ENCODE measurements at regions not wholly inside any gene's neighbourhood (a gene's known extent, or its start where the extent isn't known, plus 50 kb on each side); places are given as distances from the start of the nearest gene placed in this dataset.

DNA sequence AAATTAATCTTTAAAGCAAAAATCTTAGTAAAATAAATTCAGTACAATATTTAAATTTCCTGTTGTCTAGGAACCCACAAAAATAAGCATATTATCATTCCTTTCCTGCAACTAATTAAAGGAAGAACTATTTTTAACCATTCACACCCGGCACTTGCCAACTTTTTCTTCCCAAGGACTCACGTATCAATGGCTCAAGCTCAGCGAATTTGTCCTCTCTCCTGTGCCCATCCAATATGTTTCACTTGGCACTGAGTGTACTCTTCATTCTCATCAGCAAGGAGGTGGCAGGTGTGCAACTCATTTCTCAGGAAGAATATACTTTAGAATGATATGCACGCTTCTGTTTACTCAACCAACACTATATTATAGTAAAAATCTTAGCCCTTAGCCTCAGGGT, 419.4 kb downstream of the C6orf118 start:
- no peak for FAIRE-seq
- no peaks in the 10 kb centered on the region for H3K79me2 ChIP-seq (ENCODE audit: control insufficient read depth, insufficient read depth, low read length)
- in situ Hi-C loops (cut with MboI) (no loop called here), intact Hi-C loops (cut with micrococcal nuclease) (no loop called here)
- H3K9me1 ChIP-seq (ENCODE audit: control insufficient read depth, insufficient read depth, low read length) = no peaks in the 10 kb centered on the region
- no peaks in the 10 kb centered on the region for H4K20me1 ChIP-seq (replicated peaks; ENCODE audit: control insufficient read depth, insufficient read depth, low read length)
- WGBS (ENCODE audit: insufficient coverage, low coverage, missing lambda C conversion rate) = 1% methylated on average over 4 of the region's 4 CpGs
- BruUV-seq (replicated peaks) = no TSS peak
- H3K9me3 ChIP-seq (replicated peaks; ENCODE audit: control insufficient read depth, insufficient read depth, low read depth, low read length) = no peaks in the 10 kb centered on the region; the same call in 1 of the 2 replicates
- no peak overlapping the region for H3K9ac ChIP-seq (ENCODE audit: insufficient read depth in 1 of 2, low read depth in 2 of 2, low read length in 2 of 2)
- no peak overlapping the region for H2AFZ ChIP-seq (ENCODE audit: low read depth, low read length)
- H3K27ac ChIP-seq (ENCODE audit: extremely low read depth, low read depth, low read length) = no peak overlapping the region
- H3K4me1 ChIP-seq (replicated peaks in 1 of 2; ENCODE audit: control insufficient read depth in 2 of 2, insufficient read depth in 2 of 2, low read length in 2 of 2) = no peaks in the 10 kb centered on the region
- H3K4me2 ChIP-seq (ENCODE audit: insufficient read depth, low read length) = no peak overlapping the region
- H3K4me3 ChIP-seq = no peak overlapping the region
- ChIA-PET CTCF (ENCODE audit: low intra/inter-chr PET ratio) (no interaction called here), POLR2A (no interaction called here)
- H3K27me3 ChIP-seq (ENCODE audit: control insufficient read depth in 2 of 2, insufficient read depth in 2 of 2, low read length in 2 of 2) = no peaks in the 10 kb centered on the region
- no peak for DNase-seq (ENCODE audit: extremely low read depth in 1 of 4, low spot score in 3 of 4)
- no peaks in the 10 kb centered on the region for H3K36me3 ChIP-seq (ENCODE audit: control insufficient read depth, insufficient read depth, low read length)
- no peak for ATAC-seq
- TF ChIP-seq SRSF3 (IDR thresholded peaks at IDR 0.05; ENCODE audit: insufficient read depth, low read length) = no peak

DNA sequence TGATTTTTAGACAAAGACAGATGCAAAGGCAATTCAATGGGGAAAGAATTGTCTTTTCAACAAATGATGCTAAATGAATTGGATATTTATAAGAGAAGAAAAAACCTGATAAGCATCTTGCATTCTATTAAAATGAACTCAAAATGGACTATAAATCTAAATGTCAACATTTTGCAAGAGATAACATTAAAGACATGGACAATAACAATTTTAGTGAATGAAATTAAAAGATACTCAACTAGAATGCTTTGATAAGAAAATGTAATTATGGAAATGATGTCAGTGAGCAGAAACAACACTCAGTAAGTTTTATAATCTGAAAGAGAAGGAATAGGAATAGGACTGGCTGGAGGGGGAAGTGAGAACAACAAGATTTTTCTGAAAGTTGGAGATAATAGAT, 421.7 kb downstream of the C6orf118 start:
- CTCF ChIA-PET (ENCODE audit: low intra/inter-chr PET ratio) = no interaction called here
- Histone ChIP-seq H3K9ac (ENCODE audit: insufficient read depth in 1 of 2, low read depth in 2 of 2, low read length in 2 of 2) (no peak overlapping the region), H3K79me2 (ENCODE audit: control insufficient read depth, insufficient read depth, low read length) (no peaks in the 10 kb centered on the region), H3K4me1 (replicated peaks in 1 of 2; ENCODE audit: control insufficient read depth in 2 of 2, insufficient read depth in 2 of 2, low read length in 2 of 2) (no peaks in the 10 kb centered on the region), H3K36me3 (ENCODE audit: control insufficient read depth, insufficient read depth, low read length) (no peaks in the 10 kb centered on the region), H3K4me3 (no peak overlapping the region), H4K20me1 (replicated peaks; ENCODE audit: control insufficient read depth, insufficient read depth, low read length) (no peaks in the 10 kb centered on the region), H3K27me3 (ENCODE audit: control insufficient read depth in 2 of 2, insufficient read depth in 2 of 2, low read length in 2 of 2) (no peaks in the 10 kb centered on the region), H3K4me2 (ENCODE audit: insufficient read depth, low read length) (no peak overlapping the region), H2AFZ (ENCODE audit: low read depth, low read length) (no peak overlapping the region), H3K9me1 (ENCODE audit: control insufficient read depth, insufficient read depth, low read length) (no peaks in the 10 kb centered on the region), H3K27ac (ENCODE audit: extremely low read depth, low read depth, low read length) (no peak overlapping the region), H3K9me3 (replicated peaks; ENCODE audit: control insufficient read depth, insufficient read depth, low read depth, low read length) (no peaks in the 10 kb centered on the region; the same call in 1 of the 2 replicates)
- DNase-seq (ENCODE audit: extremely low read depth in 1 of 4, low spot score in 3 of 4) = no peak
- FAIRE-seq = no peak
- TF ChIP-seq ZSCAN32 (CRISPR knock-in tag; IDR thresholded peaks at IDR 0.05) (no peak), RFX1 (IDR thresholded peaks at IDR 0.05) (no peak), DIDO1 (tag; IDR thresholded peaks at IDR 0.05; ENCODE audit: low read depth) (no peak), ZNF696 (CRISPR knock-in tag; conservative IDR thresholded peaks at IDR 0.05) (no peak), POLR2A (conservative IDR thresholded peaks at IDR 0.05) (no peak), BRCA1 (IDR thresholded peaks at IDR 0.05) (no peak), BRCA1 (CRISPR knock-in tag; IDR thresholded peaks at IDR 0.05) (no peak), PTBP1 (IDR thresholded peaks at IDR 0.05; ENCODE audit: low read depth, low read length) (no peak)
- BruUV-seq (replicated peaks) = no TSS peak
- intact Hi-C loops (cut with micrococcal nuclease) (no loop called here), in situ Hi-C loops (cut with MboI) (no loop called here)
- POLR2A ChIA-PET = no interaction called here
- ATAC-seq = no peak

Measured in K562 (cell line).